ENCODE measurements at regions not wholly inside any gene's neighbourhood (a gene's known extent, or its start where the extent isn't known, plus 50 kb on each side); places are given as distances from the start of the nearest gene placed in this dataset.

- Histone ChIP-seq H3K4me1 (replicated peaks) (no peaks in the 10 kb centered on the region), H3K36me3 (no peaks in the 10 kb centered on the region), H3K4me3 (no peak overlapping the region), H3K27ac (no peak overlapping the region), H3K9me3 (no peaks in the 10 kb centered on the region), H3K27me3 (replicated peaks; ENCODE audit: insufficient read depth) (no peaks in the 10 kb centered on the region)
- intact Hi-C loops (cut with DNase I): no loop called here
- DNase-seq (ENCODE audit: low spot score): no peak
- WGBS: 10% methylated on average over 2 of the region's 2 CpGs
- TF ChIP-seq CTCF (IDR thresholded peaks at IDR 0.05) (no peak), POLR2AphosphoS5 (IDR thresholded peaks at IDR 0.05) (no peak), POLR2A (IDR thresholded peaks at IDR 0.05) (no peak)
These were observed 93.0 kb downstream of the NFKBIZ start for GRCh38 chr3:101942356-101942755.

GRCh38 chr3:101943029-101943428, 93.7 kb downstream of the NFKBIZ start:
- WGBS: 90% methylated on average over 1 of the region's 1 CpG
- H3K27ac ChIP-seq: no peak overlapping the region
- DNase-seq (ENCODE audit: low spot score): no peak
- no peaks in the 10 kb centered on the region for H3K4me1 ChIP-seq (replicated peaks)
- no peak for TF ChIP-seq POLR2A (IDR thresholded peaks at IDR 0.05)
- TF ChIP-seq POLR2AphosphoS5 (IDR thresholded peaks at IDR 0.05): no peak
- no peak for TF ChIP-seq CTCF (IDR thresholded peaks at IDR 0.05)
- H3K27me3 ChIP-seq (replicated peaks; ENCODE audit: insufficient read depth): no peaks in the 10 kb centered on the region
- intact Hi-C loops (cut with DNase I): no loop called here
- H3K36me3 ChIP-seq: no peaks in the 10 kb centered on the region
- H3K4me3 ChIP-seq: no peak overlapping the region
- H3K9me3 ChIP-seq: no peaks in the 10 kb centered on the region

GRCh38 chr3:101944308-101944707, 95.0 kb downstream of the NFKBIZ start:
- no peaks in the 10 kb centered on the region for H3K36me3 ChIP-seq
- no peak for DNase-seq (ENCODE audit: low spot score)
- no peak overlapping the region for H3K4me3 ChIP-seq
- no peaks in the 10 kb centered on the region for H3K27me3 ChIP-seq (replicated peaks; ENCODE audit: insufficient read depth)
- H3K4me1 ChIP-seq (replicated peaks): no peaks in the 10 kb centered on the region
- 77% methylated on average over 3 of the region's 3 CpGs for WGBS
- H3K9me3 ChIP-seq: no peaks in the 10 kb centered on the region
- intact Hi-C loops (cut with DNase I): no loop called here
- no peak for TF ChIP-seq CTCF (IDR thresholded peaks at IDR 0.05)
- no peak for TF ChIP-seq POLR2AphosphoS5 (IDR thresholded peaks at IDR 0.05)
- TF ChIP-seq POLR2A (IDR thresholded peaks at IDR 0.05): no peak
- no peak overlapping the region for H3K27ac ChIP-seq

GRCh38 chr3:101945980-101946379, 96.7 kb downstream of the NFKBIZ start:
- Histone ChIP-seq H3K4me3 (no peak overlapping the region), H3K4me1 (replicated peaks) (no peaks in the 10 kb centered on the region), H3K27ac (no peak overlapping the region), H3K27me3 (replicated peaks; ENCODE audit: insufficient read depth) (no peaks in the 10 kb centered on the region), H3K36me3 (no peaks in the 10 kb centered on the region), H3K9me3 (no peaks in the 10 kb centered on the region)
- TF ChIP-seq POLR2A (IDR thresholded peaks at IDR 0.05): no peak
- intact Hi-C loops (cut with DNase I): no loop called here
- no peak for DNase-seq (ENCODE audit: low spot score)

- H3K27ac ChIP-seq: no peak overlapping the region
- no peak for DNase-seq (ENCODE audit: low spot score)
- TF ChIP-seq CTCF (IDR thresholded peaks at IDR 0.05) (no peak), POLR2AphosphoS5 (IDR thresholded peaks at IDR 0.05) (no peak), POLR2A (IDR thresholded peaks at IDR 0.05) (no peak)
- WGBS: 83% methylated on average over 3 of the region's 3 CpGs
- no peaks in the 10 kb centered on the region for H3K36me3 ChIP-seq
- intact Hi-C loops (cut with DNase I): no loop called here
- H3K4me1 ChIP-seq (replicated peaks): no peaks in the 10 kb centered on the region
- H3K27me3 ChIP-seq (replicated peaks; ENCODE audit: insufficient read depth): no peaks in the 10 kb centered on the region
- no peaks in the 10 kb centered on the region for H3K9me3 ChIP-seq
- H3K4me3 ChIP-seq: no peak overlapping the region
These were observed 97.6 kb downstream of the NFKBIZ start for GRCh38 chr3:101946906-101947305.
